ENCODE measurements at regions not wholly inside any gene's neighbourhood (a gene's known extent, or its start where the extent isn't known, plus 50 kb on each side); places are given as distances from the start of the nearest gene placed in this dataset.

- FAIRE-seq (no peak), DNase-seq (ENCODE audit: insufficient read length, low spot score) (no peak)
- TF ChIP-seq CTCF (IDR thresholded peaks at IDR 0.05; ENCODE audit: insufficient read depth, missing control alignments), result no peak
Observed at GRCh38 chr9:23434654-23435053, 391.4 kb downstream of the ELAVL2 start.

GRCh38 chr9:23438299-23438907, 387.6 kb downstream of the ELAVL2 start:
- TF ChIP-seq CTCF (IDR thresholded peaks at IDR 0.05; ENCODE audit: insufficient read depth, missing control alignments), result no peak
- DNase-seq (ENCODE audit: insufficient read length, low spot score) (no peak), FAIRE-seq (no peak)

DNA sequence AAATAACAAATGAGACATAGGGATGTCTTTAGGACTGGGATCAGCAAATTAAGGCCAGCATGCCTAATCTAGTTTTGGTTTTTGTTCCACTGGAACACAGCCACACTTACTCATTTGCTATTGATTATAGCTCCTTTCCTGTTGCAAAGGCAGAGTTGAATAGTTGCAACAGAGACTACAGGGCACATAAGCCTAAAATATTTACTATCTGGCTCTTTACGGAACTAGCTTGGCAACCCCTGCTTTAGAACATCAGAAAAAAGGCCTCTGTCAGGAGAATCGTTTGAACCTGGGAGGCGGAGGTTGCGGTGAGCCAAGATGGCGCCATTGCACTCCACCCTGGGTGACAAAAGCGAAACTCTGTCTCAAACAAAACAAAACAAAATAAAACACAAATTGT, 384.8 kb downstream of the ELAVL2 start:
- TF ChIP-seq CTCF (IDR thresholded peaks at IDR 0.05; ENCODE audit: insufficient read depth, missing control alignments), result no peak
- DNase-seq (ENCODE audit: insufficient read length, low spot score) (no peak), FAIRE-seq (no peak)

DNA sequence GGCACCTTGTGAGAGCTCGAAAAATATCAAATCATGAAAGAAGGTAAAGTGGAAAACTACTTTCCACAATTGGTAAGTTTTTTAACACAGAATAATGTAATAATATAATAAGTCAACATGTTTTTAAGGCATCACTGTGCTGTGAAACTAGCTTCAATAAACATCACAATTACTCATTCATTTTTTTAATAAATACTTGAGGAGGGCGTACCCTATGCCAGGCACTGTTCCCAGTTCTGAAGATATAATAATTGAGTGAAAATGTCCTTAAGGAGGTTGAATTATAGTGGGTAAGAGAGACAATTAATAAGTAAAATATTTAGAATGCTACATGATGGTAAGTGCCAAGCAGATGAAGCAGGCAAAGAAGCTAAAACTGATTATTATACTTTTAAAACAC, 381.4 kb downstream of the ELAVL2 start:
- FAIRE-seq (no peak), DNase-seq (ENCODE audit: insufficient read length, low spot score) (no peak)
- no peak for TF ChIP-seq CTCF (IDR thresholded peaks at IDR 0.05; ENCODE audit: insufficient read depth, missing control alignments)

- FAIRE-seq (no peak), DNase-seq (ENCODE audit: insufficient read length, low spot score) (no peak)
- TF ChIP-seq CTCF (IDR thresholded peaks at IDR 0.05; ENCODE audit: insufficient read depth, missing control alignments), result no peak
Observed at GRCh38 chr9:23447166-23447565, 378.9 kb downstream of the ELAVL2 start.

GRCh38 chr9:23447944-23448343, 378.1 kb downstream of the ELAVL2 start:
- DNase-seq (ENCODE audit: insufficient read length, low spot score), result no peak
- no peak for FAIRE-seq
- no peak for TF ChIP-seq CTCF (IDR thresholded peaks at IDR 0.05; ENCODE audit: insufficient read depth, missing control alignments)

DNA sequence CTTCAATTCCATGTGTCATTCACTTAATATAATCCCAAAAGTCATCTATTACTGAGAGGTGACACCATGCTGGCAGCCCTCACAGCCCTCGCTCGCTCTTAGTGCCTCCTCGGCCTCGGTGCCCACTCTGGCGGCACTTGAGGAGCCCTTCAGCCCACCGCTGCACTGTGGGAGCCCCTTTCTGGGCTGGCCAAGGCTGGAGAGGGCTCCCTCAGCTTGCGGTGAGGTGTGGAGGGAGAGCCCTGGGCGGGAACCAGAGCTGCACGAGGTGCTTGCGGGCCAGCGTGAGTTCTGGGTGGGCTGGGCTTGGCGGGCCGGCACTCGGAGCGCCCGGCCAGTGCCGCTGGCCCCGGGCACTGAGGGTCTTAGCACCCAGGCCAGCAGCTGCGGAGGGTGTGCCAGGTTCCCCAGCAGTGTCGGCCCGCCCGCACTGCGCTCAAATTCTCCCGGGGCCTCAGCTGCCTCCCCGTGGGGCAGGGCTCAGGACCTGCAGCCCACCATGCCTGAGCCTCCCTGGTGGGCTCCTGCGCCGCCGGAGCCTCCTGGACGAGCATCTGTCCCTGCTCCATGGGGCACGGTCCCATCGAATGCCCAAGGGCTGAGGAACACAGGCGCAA, 374.1 kb downstream of the ELAVL2 start:
- no peak for TF ChIP-seq CTCF (IDR thresholded peaks at IDR 0.05; ENCODE audit: insufficient read depth, missing control alignments)
- DNase-seq (ENCODE audit: insufficient read length, low spot score) (no peak), FAIRE-seq (no peak)

Measured in D721Med (cell line).